AG08395 (cell line): ENCODE measurements at regions not wholly inside any gene's neighbourhood (a gene's known extent, or its start where the extent isn't known, plus 50 kb on each side); places are given as distances from the start of the nearest gene placed in this dataset.
"Not testable (repeated sequence)": the region's sequence is repeated elsewhere in the genome, so short reads cannot be mapped to it uniquely, and the experiment has no call there.

Experiments
- DNase-seq: peaks from one replicate; pipeline ENCODE4 v3.0.0; 2012; ENCODE audit warnings: mixed read lengths, low spot score

- DNase-seq: no peak
These were observed 234.4 kb downstream of the RPIA start for GRCh38 chr2:88925770-88926462.

DNA sequence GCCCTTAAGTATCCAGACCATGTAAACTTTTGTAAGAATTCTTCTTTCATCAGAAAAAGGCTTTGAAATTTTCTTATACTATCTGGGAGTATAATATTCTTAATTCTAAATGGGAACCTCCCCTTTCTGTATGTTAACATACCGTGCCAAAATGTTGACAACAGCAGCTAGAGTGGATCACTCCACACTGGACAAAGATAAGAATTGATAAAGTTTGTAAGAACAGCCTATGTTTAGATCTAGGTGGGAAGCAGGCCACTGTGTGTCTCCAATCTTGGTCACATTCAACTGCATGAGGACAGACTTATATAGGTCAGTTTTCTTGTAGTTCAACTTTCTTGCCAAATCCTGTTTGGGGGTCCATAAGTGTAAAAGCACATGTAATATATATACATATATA, 235.7 kb downstream of the RPIA start:
- no peak for DNase-seq

GRCh38 chr2:88930659-88931058, 239.2 kb downstream of the RPIA start:
- no peak for DNase-seq

DNA sequence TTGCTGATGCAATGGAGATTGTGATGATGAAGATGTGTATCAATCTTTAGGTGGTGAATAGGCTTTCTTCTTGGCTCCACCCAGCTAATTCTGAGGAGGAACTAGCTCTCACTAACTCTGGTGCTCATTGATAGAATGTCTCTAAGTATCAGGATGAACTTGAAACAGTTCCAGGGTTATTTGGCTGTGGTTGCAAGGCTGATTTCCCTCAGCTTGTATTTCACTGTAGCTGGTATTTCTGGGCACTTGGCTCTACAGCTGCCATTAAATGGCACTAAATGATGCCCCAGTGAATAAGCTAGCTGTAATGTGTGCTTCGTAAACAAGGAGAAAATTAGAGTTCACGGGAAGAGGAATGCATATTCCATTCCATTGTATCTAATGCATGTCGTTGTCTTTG, 241.2 kb downstream of the RPIA start:
- DNase-seq: no peak

DNA sequence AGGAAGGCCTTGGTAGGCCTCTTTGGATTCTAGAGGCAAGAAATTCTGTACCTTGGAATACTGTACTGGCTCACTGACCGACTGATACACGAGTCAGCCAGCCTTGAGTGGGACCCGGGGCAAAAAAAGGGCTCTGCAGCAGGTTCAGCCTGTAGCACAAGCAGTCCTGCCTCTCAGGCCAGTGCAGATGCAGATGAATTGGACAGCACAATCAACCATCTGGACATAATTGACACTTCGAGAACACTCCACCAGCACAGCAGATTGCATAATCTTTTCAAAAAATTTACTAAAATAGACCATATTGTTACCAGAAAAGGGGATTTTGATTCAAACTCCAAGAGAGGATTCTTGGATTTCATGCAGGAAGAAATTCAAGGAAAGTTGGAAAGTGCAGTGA, 241.6 kb downstream of the RPIA start:
- DNase-seq: no peak

- DNase-seq: no peak
These were observed 242.5 kb downstream of the RPIA start for GRCh38 chr2:88933980-88934379.

GRCh38 chr2:88941178-88941577, 249.7 kb downstream of the RPIA start:
- DNase-seq: not testable (repeated sequence)

GRCh38 chr2:88942798-88943197, 251.3 kb downstream of the RPIA start:
- DNase-seq: no peak

- no peak for DNase-seq
These were observed 257.9 kb downstream of the RPIA start for GRCh38 chr2:88949336-88949735.

DNA sequence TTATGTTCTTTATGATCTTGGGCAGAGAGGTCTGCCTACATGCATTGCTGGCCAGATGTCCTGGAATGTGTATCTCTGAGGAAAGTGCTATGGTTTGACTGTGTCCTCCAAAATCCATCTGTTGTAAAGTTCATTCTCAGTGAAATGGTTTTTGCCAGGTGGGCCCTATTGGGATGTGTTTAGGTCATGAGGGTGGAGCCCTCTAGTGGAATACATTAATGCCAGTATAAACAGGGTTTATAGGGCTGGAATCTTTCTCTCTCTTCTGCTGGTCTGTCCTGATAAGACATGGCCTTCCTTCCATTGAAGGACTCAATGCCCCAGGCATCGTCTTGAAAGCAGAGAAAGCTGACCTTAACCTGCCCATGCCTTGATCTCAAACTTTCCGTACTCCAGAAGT, 258.5 kb downstream of the RPIA start:
- no peak for DNase-seq

GRCh38 chr2:88955607-88956006, 264.1 kb downstream of the RPIA start:
- DNase-seq: no peak

DNA sequence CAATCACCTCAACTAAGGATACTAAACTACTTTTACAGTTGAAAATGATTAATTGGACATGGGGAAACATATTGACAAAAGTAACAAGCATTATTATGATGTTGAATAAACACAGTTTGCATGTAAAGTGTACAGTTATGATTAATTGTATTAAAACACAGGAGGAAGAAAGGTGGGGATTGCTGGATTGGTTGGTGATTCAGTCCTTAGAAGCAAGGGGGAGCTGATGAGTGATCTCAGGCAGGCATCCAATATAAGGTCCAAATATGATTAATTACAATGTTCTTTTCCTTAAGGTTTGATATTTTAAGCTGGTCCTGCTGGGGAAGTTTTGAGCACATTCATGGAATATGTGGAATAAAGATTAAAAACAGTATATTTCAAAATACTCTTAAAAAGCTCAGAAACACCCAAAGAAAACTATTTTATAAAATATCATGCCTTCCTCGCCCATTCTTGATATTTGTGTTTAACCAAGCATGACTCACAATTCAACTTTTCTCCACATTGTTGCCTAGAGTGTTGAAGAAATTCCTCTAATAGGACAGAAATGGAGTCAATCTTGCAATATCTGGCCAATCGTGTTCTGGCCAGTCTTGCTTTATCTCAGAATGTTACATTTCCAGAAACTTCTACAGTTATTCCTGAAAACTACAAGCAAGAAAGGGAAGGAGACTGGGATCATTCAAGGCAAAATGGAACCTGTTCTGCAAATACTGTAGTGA, 268.2 kb downstream of the RPIA start:
- DNase-seq: no peak

- DNase-seq: not testable (repeated sequence)
These were observed 269.9 kb downstream of the RPIA start for GRCh38 chr2:88961323-88961722.

GRCh38 chr2:88967844-88968243, 276.4 kb downstream of the RPIA start:
- no peak for DNase-seq

- DNase-seq: not testable (repeated sequence)
These were observed 286.5 kb downstream of the RPIA start for GRCh38 chr2:88978011-88978410.

- not testable (repeated sequence) for DNase-seq
These were observed 287.0 kb downstream of the RPIA start for GRCh38 chr2:88978446-88978845.

- DNase-seq: not testable (repeated sequence)
These were observed 292.6 kb downstream of the RPIA start for GRCh38 chr2:88984079-88984478.

GRCh38 chr2:88986721-88987330, 295.4 kb downstream of the RPIA start:
- DNase-seq: not testable (repeated sequence)

GRCh38 chr2:88988617-88989016, 297.1 kb downstream of the RPIA start:
- not testable (repeated sequence) for DNase-seq

GRCh38 chr2:88992819-88993218, 301.3 kb downstream of the RPIA start:
- not testable (repeated sequence) for DNase-seq

- not testable (repeated sequence) for DNase-seq
These were observed 303.4 kb downstream of the RPIA start for GRCh38 chr2:88994856-88995255.

GRCh38 chr2:88996588-88996987, 305.1 kb downstream of the RPIA start:
- not testable (repeated sequence) for DNase-seq

DNA sequence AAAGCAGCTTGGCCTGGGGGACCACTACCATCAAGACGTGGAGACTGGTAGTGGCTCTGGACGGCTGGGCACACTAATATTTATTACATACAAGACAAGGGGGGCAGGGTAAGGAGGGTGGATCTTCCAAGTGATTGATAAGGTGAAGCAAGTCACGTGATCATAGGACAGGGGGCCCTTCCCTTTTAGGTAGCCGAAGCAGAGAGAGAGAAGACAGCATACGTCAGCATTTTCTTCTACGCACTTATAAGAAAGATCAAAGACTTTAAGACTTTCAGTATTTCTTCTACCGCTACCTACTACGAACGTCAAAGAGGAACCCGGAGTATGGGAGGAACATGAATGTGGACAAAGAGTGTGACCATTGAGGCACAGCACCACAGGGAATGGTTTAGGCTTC, 307.9 kb downstream of the RPIA start:
- DNase-seq: no peak
